NOMO-1 (cell line): ENCODE measurements at regions not wholly inside any gene's neighbourhood (a gene's known extent, or its start where the extent isn't known, plus 50 kb on each side); places are given as distances from the start of the nearest gene placed in this dataset.
"Not testable (repeated sequence)": the region's sequence is repeated elsewhere in the genome, so short reads cannot be mapped to it uniquely, and the experiment has no call there.

Experiments used
- DNase-seq, 2 experiments: peaks; one replicate each; lab custom pipeline; 2025; ENCODE audit not compliant: unreplicated experiment in 2 of 2; lab: John Stamatoyannopoulos, UW

DNA sequence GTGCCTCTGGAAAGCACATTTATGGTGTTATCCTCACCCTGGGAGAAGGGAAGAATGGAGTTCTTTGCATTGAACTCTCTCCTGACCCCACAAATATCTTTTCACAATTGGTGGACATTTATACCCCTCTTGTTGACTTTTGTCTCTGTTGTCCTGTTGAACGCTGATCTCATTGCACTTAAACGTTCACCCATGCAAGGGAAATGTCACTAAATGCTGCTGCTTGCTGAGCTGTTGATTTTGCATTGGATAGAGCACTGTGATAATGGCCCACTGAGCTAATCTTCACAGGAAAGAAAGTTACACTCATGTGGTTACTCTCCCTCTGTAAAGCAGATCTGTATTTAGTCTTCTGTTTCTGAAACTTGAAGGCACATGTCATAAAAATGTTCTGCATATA lies 133.4 kb downstream of the FZD1 start:
- DNase-seq, result no peak

DNA sequence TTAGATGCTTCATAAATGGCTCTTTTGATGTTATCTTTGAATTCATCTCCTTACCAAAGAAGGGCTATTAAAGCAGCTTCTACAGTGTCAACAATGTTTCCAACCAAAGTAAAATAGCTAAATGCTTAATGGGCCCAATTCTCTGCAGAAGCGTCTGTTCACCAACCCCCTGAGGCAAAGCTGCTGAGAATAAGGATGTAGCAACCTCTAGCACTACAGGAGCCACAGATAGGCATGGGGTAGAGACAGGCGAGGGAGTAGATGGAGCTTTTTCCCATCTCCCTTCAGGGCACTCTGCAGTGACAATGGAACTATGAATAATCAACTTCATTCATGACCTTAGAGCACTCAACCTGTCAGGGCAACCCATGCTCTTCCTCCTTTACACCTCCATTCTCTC lies 134.1 kb downstream of the FZD1 start:
- DNase-seq, result no peak

DNA sequence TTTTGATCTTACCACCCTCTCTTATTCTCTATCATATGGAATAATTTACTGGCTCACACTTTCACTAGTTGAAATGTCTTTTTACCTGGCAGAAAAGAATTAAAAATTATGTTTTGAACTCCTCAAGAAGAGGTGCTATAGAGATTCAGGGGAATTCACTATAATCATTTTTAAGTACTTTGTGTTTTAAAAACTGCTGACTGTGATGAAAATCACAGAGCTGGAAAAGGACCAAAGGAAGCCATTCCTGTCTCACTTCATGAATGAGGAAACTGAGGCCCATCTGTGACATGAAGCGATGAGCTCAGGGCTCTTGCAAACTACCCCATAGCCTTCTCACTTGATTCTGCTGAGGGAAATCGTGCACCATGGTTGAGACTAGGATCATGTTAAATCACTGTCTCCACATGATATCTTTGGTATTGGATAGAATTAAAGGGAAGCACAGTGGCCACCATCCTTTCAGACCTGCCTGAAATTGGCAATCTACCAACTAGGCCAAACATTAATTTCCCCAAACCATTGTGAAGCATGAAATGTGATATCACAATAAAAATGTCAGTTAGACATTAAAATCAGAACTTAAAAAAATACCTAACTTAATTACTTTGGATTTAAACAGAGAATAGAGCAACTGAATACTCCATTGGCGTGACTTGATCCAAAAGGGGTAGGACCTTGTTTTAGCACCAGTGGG lies 141.0 kb downstream of the FZD1 start:
- DNase-seq, result no peak

DNA sequence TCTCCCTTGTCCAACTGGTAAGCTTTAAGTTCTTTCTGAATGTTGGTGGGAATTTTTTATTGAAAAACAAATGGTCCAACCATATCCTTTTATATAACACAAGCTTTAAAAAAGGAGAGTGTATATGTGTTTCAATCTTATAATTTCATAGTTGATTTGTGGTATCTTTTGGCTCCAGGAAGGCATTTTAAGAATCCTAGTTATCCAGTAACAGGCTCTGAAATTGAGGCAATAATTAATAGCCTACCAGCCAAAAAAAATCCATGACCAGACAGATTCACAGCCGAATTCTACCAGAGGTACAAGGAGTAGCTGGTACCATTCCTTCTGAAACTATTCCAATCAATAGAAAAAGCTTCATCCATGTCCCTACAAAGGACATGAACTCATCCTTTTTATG lies 141.6 kb downstream of the FZD1 start:
- not testable (repeated sequence) for DNase-seq

DNA sequence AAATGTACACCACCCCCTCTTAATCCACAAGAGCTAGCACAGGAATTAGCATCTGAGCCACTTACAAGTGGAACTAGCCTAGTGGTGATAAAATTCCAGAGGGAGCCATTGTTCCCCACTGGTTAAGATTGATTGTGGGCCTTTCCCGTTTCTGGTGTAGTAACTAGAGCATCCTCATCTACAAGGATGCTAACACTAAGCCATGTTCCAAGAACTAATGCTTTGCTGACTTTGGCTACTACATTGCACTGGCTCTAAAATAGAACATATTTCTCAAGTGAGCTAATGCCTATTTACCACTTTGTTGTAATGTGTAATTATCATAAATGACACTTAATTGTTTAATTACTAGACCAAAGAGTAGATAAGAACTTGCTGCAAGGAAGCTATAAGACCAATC lies 143.7 kb downstream of the FZD1 start:
- no peak for DNase-seq

DNA sequence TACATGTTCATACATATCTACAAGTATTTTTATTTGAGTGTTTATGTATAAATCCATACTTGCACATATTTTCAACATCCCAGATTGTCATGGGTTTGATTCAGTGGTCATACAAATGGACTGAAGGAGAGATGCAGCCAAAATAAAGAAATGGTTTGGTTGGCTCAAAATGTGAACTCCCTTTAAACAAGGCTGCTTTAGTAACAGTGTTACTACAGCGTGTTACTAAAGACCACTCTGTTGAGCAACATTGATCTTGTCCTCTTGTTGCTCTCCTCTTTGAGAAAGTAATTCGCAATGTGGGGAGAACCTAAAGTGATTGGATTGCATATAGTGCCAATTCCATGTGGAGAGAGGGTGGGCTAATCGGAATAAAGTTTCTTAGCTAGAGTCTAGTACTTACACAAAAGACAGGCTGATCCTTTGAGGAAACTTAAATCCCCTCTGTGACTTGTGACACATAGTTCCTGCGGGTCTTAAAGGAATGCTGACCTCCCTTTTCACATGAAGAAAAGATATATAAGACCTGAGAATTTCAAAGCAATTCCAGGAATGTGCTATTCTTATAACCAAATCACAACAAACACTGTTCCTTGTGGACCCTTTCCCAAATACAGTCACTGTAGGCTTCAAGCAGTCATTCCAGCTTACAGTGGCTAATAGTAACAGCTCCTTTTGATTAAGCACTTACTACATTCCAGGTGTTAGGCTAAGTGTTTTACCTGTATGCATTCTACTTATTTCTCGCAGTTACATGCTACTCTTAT lies 144.3 kb downstream of the FZD1 start:
- peak in 1 of 2 experiments; percentile 27 for DNase-seq

DNA sequence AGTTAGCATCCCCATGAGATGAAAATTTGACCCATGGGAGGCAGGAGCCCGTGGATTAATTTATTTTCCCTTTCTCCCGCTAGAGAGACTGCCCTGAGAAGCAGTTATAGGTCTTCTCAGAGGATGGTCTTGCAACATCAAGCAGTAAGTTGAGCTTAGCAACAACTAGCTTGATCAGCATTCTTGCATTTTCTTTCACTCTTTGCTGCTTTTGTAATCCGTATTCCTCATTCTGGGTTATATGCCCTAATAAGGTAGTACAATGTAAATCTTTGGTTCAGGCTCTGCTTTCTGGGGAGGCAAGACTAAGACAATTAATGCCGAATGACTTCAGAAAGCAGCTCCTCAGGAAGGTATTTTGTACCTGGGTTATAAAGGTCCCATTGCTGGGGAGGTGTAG lies 146.8 kb downstream of the FZD1 start:
- peak; percentile 85 to 95 for DNase-seq

DNA sequence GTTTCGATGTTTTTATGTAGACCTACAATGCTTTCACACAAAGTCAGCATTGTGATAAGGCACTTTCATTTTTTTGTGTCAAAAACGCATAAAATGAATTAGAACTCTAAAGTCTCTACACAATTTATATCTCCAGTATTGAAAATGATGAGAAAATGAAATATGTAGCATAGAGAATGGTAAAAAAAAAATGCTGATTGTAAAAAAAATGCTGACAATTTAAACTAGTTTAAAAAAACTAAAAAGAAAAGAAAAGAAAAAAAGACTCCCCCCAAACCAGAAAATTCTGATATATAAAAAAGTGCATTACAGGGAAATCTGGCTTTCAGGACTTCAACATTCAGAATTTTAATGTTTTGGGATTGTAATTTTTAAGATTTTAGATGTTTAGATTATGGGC lies 148.1 kb downstream of the FZD1 start:
- DNase-seq, result no peak

DNA sequence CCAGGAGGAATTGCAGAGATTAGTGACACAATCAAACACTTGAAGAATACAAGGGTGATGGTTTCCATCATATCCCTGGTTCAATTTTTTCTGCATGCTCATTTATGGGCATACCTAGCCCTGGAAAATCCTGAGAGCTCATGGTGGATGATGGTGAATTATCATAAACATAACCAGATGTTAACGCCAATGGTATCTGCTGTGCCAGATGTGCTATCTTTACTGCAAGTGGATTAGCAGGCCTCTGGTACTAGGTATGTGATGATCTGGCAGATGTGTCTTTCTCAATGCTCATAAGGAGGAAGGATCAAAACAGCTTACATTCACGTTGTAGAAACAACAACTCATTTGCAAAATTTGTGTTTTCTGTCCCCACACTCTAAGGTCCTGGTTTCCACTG lies 150.5 kb downstream of the FZD1 start:
- DNase-seq, result no peak

DNA sequence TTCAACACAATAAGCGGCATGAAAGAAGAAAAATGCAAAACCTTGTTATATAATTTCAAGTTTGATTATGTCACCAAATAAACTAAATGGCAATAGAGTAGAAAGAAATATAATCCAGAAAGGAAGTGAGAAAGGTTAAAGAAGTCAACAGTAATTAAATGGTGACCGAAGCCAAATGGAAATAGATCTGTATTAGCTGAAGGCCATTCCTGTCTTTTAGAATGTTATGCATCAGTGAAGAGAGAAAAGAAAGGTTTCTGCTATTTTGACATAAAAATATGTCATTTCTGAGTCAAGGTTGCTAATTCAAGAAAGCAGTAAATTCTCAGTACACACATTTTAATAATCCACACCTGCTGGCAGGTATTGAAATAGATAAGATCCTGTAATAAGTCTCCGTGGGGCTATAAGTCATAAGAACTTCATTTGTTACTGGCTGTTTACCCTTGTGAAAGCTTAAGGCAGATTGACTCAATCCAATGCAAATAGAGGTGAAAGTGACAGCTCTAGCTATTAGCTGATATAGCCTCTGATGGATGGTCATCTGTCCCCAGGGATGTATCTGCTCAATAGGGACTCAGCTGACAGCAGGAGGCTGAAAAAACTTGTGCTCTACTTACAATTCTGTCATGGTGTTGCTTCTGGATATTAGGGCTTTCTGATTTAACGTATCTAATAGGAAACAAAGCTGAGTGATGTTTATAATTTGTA lies 152.1 kb downstream of the FZD1 start:
- no peak for DNase-seq

DNA sequence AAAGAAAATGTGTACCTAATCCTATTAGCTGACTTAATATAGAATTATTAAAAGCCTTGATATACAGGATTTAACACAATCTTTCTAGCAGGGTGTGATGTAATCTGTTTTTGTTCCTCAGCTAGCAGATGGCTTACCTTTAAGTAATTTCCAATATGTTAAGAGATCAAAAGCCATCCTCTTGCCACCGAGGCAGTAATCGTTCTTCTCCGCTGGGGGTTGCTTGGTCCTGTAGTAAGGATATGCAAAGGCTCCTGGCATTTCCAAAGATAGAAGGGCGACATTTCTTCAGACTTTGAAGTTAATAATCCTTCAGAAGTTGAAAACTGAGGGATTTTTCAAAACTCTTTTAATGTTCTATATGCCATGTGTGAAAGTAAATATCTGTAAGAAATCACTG lies 156.4 kb downstream of the FZD1 start:
- DNase-seq, result no peak

DNA sequence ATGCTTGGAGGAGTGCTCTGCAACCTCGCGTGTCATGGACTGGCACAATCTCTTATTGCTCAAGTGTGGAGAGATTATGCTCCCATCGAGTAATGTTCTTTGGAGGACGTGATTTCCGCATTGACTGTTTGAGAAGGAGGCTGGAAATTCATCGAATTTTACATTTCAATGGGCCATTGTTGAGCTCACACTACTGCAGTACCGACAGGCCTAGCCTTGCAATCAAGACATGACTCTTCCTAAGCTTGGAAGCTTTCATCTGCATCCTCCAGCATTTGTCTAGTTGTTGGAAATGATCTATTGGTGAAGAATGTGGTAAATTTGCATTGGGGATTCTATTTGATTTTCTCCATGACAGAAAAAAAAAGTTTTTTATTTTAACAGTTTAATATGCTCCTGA lies 156.8 kb downstream of the FZD1 start:
- no peak for DNase-seq

DNA sequence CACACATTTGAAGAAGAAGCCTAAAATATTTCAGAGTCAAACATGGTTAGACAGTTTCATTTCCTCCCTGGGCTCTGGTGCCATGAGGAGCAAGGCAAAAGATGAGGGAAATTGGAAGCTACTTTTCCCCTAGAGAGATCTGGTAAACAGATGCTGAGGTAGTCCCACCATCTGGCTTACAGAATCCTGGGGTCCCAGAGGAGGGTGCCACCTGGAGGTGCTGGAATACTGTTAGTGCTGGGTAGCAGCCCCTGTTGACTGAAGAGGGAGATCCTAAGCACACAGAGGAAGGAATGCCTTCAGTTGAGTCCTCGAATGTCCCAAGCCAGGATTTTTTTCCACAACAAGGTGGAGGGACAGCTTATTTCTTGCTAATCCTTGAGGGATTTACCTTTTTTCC lies 160.1 kb downstream of the FZD1 start:
- peak; percentile 33 to 75 for DNase-seq

DNA sequence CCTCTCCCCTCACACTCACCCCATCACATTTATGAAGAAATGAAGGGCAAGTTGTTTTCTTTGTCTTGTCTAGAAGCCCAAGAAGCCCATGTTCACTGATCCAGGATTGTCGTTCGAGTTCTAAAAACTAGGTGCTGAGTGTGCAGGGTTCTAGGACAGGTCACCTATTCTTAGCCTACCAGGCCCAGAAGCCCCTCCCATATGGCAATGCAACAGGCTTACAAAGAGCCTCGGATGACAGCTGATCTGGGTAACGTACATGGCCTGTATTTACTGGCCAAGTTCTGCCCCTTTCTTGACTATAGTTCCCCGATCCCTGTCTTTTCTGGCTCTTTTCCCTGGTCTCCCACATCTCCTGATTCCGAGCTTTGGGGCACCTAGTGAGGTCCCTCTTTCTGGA lies 160.9 kb downstream of the FZD1 start:
- no peak for DNase-seq

DNA sequence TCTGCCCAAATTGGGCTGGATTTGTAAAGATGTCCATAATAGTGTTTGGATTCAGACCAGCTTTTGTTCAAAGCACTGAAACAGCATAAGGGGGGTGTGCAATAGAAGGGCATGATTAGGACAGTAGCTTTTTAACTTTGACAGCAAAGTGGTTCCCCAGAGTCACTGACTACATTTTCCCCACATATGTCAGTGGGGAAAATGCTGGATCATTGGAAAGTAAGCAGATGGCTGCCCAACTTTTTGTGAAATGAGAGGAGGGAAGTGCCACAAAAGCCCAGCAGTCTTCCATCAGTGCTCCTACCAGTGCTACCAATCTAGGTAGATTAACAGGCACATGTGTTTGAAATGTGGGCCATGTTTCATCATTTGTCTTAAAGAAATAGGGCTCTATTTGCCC lies 162.8 kb downstream of the FZD1 start:
- DNase-seq, result no peak

DNA sequence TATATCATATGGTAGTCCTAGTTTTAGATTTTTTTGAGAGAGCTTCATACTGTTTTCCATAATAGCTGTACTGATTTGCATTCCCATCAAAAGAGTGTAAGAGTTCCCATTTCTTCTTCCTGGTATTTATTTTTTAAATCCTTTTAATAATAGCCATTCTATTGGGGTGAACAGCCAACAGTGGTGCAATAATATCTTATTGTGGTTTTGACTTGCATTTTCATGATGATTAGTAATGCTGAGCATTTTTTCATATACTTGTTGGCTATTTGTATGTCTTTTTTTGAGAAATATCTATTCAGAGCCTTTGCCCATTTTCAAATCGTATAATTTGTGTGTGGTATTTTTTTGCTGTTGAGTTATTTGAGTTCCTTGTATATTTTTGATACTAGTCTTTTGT lies 167.4 kb downstream of the FZD1 start:
- no peak for DNase-seq

DNA sequence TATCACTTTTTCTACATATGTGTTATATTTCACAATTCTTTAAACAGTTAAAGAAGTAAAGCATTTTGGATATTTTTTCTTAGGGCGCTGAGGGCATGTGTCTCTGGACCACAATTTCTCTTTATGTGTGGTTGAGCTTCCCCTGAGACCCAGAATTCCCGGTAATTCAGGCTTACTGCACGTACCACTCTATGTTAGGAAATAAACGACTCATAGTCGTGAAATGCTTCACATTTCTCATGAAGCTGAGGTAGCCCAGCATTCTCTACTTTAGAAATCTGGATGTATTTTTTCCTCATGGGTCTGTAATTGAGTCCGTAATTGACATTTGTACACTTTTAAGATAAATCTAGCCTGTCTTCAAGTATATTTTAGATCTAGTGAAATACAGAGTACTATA lies 170.6 kb downstream of the FZD1 start:
- no peak for DNase-seq

DNA sequence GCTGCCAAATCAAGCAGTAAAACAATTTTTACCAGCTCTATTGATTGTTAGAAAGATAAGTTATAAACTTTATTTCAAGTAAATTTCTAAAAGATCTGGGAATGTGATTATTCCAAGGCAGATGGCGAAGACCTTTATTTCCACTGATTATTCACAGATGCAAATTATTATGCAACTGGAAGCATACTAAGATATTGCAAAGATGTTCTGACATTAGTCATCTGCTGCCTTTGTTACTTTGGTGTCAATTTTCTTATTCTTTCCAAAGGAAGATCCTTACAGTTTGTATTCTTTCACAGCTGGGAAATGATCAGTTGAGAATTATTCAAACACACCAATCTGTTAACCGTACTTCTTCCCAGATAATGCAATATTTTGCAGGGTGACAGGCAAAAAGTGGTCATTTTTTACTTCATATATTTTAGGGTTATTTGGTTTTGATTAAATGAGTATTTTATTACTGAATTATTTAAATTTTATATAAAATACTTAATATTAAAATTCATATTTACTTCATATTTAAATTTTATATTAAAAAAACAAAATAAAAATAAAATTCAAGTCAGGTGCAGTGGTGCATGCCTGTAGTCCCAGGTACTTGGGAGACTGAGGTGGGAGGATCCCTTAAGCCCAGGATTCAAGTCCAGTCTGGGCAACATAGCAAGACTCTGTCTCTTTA lies 171.3 kb downstream of the FZD1 start:
- DNase-seq, result no peak

DNA sequence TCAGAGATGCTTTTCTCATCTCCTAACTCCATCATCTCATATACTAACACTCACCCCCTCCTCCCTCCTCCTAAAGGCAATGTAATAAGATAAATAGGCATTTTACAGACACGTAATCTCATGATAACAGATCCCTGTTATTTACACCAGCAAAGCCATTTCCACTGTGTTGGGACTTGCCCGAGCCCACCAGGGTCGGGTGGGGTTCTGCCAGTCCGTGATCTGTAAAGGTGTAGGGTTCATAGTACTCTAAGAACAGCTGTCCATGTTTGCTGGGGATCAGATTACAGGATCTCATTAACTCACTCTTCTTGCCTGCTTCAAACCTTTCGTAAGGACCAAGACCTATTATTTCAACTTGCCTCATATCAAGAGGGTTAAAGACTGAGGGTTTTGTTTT lies 172.4 kb downstream of the FZD1 start:
- DNase-seq, result no peak

DNA sequence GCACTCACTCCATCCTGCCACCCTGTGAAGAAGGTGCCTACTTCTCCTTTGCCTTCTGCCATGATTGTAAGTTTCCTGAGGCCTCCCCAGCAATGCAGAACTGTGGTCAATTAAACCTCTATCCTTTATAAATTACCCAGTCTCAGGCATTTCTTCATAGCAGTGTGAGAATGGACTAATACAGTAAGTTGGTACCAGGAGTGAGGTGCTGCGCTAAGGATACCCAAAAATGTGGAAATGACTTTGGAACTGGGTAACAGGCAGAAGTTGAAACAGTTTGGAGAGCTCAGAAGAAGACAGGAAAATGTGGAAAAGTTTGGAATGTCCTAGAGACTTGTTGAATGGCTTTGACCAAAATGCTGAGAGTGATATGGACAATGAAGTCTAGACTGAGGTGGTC lies 176.0 kb downstream of the FZD1 start:
- DNase-seq, result not testable (repeated sequence)

DNA sequence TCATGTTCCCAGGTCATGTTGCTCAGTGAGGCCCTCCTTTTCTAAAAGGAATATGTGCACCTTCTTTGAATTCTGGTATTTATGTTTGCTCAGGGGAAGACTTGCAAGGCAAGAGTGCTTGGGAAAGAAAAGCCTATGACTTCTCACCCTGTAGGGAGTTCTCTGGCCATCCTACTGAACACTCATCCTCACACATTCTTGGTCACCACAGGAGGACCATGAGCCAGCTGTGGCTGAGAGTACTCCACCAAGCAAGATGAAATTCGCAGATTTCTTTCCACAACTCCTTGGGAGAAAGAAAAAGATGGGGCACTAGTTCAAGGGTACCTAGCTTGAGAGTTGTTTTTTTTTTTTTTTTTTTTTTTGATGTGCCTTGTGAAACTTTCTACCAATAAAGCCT lies 179.6 kb downstream of the FZD1 start:
- DNase-seq, result no peak
